Fibroblast of mammary gland (primary cell): ENCODE measurements at regions not wholly inside any gene's neighbourhood (a gene's known extent, or its start where the extent isn't known, plus 50 kb on each side); places are given as distances from the start of the nearest gene placed in this dataset.
"Not testable (repeated sequence)": the region's sequence is repeated elsewhere in the genome, so short reads cannot be mapped to it uniquely, and the experiment has no call there.

ENCODE experiments used
- DNase-seq: peaks from one replicate; pipeline ENCODE4 v3.0.0-alpha.2; 2010; ENCODE audit warnings: low read depth
- H3K4me3 ChIP-seq: 2 replicates; pipeline ENCODE4 v1.5.1; 2011; ENCODE audit warnings: low read depth, mild to moderate bottlenecking, low read length, moderate library complexity; ENCODE audit not compliant: control insufficient read depth
- TF ChIP-seq, protein P1 (sequence below): conservative IDR thresholded peaks from 2 replicates; pipeline ENCODE4 v1.5.1; 2011; ENCODE audit warnings: low read depth, low read length, inconsistent platforms; ENCODE audit not compliant: control insufficient read depth, insufficient read depth

DNA sequence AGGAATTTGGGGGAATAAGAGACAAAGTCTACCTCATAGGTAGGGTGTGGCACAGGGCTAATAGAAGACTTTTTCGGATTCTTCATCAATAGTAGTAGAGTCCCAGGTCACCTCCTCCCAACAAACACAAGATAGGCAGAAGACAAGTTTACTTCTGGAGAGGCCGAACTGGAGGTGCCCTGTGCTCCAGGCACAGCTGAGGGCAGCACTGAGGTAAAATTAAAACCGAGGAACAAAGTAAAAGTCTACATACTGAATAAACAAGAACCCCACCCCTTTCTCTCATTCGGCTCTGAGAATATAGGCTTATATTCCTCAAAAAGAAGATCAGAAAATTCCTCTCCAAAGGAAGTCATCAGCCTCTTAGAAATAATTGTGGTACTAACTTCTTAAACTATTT, 161.5 kb downstream of the SEC23A start:
- no peak for DNase-seq
- H3K4me3 ChIP-seq: no peak overlapping the region
- TF ChIP-seq, protein P1, sequence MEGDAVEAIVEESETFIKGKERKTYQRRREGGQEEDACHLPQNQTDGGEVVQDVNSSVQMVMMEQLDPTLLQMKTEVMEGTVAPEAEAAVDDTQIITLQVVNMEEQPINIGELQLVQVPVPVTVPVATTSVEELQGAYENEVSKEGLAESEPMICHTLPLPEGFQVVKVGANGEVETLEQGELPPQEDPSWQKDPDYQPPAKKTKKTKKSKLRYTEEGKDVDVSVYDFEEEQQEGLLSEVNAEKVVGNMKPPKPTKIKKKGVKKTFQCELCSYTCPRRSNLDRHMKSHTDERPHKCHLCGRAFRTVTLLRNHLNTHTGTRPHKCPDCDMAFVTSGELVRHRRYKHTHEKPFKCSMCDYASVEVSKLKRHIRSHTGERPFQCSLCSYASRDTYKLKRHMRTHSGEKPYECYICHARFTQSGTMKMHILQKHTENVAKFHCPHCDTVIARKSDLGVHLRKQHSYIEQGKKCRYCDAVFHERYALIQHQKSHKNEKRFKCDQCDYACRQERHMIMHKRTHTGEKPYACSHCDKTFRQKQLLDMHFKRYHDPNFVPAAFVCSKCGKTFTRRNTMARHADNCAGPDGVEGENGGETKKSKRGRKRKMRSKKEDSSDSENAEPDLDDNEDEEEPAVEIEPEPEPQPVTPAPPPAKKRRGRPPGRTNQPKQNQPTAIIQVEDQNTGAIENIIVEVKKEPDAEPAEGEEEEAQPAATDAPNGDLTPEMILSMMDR: no peak

DNA sequence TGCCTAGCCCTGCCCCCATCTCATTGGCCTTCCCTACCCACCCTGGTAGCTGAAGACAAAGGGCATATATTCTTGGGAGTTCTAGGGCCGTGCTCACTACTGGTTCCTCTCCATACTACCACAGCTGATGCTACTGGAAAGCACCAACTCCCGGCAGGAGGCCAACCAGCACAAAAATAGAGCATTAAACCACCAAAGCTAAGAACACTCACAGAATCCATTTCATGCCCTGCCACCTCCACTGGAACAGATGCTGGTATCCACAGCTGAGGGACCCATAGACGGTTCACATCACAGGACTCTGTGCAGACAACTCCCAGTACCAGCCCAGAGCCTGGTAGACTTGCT, 170.4 kb downstream of the SEC23A start:
- DNase-seq, H3K4me3 ChIP-seq: not testable (repeated sequence)

DNA sequence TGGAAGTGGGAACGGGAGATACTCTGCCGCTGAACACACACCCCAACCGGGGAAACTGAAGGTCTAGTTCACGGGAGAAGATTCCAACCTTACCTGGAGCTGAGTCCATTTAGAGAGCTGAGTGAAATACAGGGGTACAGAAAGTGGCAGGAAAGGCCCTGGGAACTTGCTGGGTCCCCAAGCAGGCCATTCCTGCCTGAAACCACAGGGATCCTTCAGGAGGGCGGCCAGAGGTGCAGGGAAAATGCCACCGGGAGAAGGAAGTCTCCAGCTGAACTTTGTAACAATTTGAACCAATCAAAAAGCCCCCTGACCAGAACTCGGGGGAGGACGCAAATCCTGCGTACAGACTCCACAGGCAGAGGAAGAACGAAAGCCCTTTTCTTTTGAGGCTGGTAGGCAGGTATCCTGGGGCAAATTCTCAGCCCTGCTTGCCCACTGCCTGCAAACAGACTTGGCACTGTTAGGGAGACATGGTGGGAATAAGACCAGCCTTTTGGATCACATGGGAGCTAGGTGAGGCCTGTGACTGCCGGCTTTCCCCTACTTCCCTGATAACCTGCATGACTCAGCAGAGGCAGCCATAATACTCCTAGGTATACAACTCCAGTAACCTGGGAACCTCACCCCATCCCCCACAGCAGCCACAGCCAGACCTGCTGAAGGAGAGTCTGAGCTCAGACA, 170.9 kb downstream of the SEC23A start:
- TF ChIP-seq, protein P1: no peak
- H3K4me3 ChIP-seq: no peak overlapping the region
- DNase-seq: no peak

DNA sequence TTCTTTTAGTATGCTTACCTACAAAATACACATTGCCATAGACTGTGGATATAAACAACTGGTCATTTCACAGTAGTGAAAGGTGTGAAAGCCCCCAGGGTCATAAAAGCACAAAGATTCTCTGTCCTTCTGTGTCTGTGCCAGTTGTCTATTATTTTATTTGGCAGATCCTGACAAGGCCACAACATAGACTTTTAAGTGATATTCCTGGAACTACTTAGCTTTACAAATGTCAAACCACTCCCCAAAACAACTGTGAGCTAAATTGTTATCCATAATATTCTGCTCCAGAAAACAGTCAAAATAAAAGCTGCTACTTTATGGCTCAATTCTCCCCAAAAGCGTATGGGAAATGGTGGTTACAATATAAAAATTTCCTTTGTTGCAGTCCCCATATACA, 172.1 kb downstream of the SEC23A start:
- H3K4me3 ChIP-seq: no peak overlapping the region
- no peak for DNase-seq
- TF ChIP-seq, protein P1: no peak

DNA sequence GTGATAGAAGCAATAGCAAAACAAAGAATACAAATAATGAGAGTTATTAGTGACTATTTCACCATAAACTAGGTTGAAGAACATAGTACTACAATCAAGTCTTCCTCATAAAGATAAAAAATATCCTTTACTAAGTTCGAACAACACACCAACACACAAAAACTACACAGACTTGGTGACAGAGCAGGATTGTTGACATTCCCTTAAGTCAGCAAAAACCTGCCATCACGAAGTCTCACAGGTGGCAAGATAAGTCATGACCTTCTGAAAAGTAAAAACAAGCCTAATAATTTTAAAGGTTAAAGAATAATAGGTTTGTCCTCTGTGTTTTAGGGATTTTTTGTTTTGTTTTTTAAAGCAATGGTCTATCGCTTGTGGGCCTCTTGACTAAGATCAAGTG, 173.0 kb downstream of the SEC23A start:
- TF ChIP-seq, protein P1: no peak
- H3K4me3 ChIP-seq: no peak overlapping the region
- DNase-seq: no peak

DNA sequence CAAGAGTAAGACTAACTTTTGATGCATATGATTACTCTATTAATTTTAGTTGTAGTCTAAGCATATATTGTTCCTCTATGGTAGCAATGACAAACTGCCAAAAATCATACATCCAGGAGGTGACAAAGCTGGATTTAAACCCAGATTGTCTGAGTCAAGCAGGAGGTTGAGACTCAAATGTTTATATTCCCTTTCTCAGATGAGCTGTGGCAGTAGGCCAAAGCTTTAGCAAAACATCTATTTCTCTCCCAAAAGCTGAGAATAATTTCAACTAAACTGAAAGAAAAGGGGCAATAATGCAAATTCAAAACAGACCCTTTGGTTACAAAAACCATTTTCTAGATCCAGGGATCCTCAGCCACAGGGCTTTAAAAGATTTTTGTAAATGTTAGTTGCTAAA, 173.6 kb downstream of the SEC23A start:
- no peak for DNase-seq
- H3K4me3 ChIP-seq: no peak overlapping the region
- TF ChIP-seq, protein P1: no peak

DNA sequence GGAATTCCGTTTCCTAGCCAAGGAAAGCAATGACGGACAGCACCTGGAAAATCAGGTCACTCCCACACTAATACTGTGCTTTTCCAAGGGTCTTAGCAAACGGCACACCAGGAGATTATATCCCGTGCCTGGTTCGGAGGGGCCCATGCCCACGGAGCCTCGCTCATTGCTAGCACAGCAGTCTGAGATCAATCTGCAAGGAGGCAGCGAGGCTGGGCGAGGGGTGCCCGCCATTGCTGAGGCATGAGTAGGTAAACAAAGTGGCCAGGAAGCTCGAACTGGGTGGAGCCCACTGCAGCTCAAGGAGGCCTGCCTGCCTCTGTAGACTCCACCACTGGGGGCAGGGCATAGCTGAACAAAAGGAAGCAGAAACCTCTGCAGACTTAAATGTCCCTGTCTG, 181.1 kb downstream of the SEC23A start:
- H3K4me3 ChIP-seq, DNase-seq: not testable (repeated sequence)

DNA sequence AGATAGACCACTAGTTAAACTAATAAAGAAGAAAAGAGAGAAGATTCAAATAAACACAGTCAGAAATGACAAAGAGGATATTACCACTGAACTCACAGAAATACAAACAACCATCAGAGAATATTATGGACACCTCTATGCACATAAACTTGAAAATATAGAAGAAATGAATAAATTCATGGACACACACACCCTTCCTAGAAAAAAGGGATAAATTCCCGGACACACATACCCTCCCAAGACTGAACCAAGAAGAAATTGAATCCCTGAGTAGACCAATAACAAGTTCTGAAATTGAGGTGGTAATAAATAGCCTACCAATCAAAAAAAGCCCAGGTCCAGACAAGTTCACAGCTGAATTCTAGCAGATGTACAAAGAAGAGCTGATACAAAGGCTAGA, 187.9 kb downstream of the SEC23A start:
- TF ChIP-seq, protein P1: no peak
- H3K4me3 ChIP-seq: no peak overlapping the region
- DNase-seq: no peak
